ENCODE measurements at regions not wholly inside any gene's neighbourhood (a gene's known extent, or its start where the extent isn't known, plus 50 kb on each side); places are given as distances from the start of the nearest gene placed in this dataset.

DNA sequence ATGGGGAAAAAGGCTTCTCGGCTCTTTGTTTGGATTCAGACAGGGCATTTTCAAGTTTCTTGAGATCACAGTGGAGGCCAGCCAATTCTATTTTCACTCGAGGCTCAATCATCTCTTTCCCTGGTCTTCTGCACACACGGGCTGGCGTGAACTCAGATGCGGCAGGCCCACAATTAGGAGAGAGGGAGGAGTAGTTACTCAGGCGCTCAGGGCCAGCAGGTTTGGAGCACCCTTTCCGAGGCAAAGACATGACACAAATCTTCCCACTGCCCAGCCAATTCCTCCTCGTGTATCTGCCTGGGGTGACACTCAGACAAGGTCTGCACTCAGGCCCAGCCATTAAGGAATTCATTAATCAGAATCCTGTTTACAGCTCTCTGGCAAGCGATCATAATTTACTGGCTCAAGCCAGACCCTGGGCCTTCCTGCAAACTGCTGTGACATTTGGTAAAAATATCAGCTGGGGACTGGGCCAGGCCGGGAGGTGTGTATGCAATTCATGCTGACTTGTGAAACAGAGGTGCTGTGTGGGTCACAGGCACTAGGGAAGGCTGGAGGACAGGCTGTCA lies 68.1 kb upstream of the TLE3 start:
- no peaks in the 10 kb centered on the region for H4K20me1 ChIP-seq (ENCODE audit: control insufficient read depth, insufficient read depth)
- ChIA-PET SMC1A (ENCODE audit: uncharacterized antibody, unreplicated experiment) (no interaction called here), POLR2A (no interaction called here), CTCF (no interaction called here), RAD21 (ENCODE audit: unreplicated experiment) (no interaction called here)
- intact Hi-C loops (cut with micrococcal nuclease; ENCODE audit: unreplicated experiment) (no loop called here), in situ Hi-C loops (cut with MboI) (no loop called here)
- no peaks in the 10 kb centered on the region; a peak in 1 of 4 replicates for H3K27me3 ChIP-seq (replicated peaks in 1 of 2; ENCODE audit: control insufficient read depth in 2 of 2, insufficient read depth in 2 of 2, low read length in 1 of 2)
- TF ChIP-seq, protein P1, sequence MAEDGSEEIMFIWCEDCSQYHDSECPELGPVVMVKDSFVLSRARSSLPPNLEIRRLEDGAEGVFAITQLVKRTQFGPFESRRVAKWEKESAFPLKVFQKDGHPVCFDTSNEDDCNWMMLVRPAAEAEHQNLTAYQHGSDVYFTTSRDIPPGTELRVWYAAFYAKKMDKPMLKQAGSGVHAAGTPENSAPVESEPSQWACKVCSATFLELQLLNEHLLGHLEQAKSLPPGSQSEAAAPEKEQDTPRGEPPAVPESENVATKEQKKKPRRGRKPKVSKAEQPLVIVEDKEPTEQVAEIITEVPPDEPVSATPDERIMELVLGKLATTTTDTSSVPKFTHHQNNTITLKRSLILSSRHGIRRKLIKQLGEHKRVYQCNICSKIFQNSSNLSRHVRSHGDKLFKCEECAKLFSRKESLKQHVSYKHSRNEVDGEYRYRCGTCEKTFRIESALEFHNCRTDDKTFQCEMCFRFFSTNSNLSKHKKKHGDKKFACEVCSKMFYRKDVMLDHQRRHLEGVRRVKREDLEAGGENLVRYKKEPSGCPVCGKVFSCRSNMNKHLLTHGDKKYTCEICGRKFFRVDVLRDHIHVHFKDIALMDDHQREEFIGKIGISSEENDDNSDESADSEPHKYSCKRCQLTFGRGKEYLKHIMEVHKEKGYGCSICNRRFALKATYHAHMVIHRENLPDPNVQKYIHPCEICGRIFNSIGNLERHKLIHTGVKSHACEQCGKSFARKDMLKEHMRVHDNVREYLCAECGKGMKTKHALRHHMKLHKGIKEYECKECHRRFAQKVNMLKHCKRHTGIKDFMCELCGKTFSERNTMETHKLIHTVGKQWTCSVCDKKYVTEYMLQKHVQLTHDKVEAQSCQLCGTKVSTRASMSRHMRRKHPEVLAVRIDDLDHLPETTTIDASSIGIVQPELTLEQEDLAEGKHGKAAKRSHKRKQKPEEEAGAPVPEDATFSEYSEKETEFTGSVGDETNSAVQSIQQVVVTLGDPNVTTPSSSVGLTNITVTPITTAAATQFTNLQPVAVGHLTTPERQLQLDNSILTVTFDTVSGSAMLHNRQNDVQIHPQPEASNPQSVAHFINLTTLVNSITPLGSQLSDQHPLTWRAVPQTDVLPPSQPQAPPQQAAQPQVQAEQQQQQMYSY (CRISPR knock-in tag; IDR thresholded peaks at IDR 0.05), result no peak
- TF ChIP-seq, protein P2, sequence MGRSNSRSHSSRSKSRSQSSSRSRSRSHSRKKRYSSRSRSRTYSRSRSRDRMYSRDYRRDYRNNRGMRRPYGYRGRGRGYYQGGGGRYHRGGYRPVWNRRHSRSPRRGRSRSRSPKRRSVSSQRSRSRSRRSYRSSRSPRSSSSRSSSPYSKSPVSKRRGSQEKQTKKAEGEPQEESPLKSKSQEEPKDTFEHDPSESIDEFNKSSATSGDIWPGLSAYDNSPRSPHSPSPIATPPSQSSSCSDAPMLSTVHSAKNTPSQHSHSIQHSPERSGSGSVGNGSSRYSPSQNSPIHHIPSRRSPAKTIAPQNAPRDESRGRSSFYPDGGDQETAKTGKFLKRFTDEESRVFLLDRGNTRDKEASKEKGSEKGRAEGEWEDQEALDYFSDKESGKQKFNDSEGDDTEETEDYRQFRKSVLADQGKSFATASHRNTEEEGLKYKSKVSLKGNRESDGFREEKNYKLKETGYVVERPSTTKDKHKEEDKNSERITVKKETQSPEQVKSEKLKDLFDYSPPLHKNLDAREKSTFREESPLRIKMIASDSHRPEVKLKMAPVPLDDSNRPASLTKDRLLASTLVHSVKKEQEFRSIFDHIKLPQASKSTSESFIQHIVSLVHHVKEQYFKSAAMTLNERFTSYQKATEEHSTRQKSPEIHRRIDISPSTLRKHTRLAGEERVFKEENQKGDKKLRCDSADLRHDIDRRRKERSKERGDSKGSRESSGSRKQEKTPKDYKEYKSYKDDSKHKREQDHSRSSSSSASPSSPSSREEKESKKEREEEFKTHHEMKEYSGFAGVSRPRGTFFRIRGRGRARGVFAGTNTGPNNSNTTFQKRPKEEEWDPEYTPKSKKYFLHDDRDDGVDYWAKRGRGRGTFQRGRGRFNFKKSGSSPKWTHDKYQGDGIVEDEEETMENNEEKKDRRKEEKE (IDR thresholded peaks at IDR 0.05), result no peak
- TF ChIP-seq NFYB (IDR thresholded peaks at IDR 0.05; ENCODE audit: insufficient read depth, low read depth, low read length) (no peak), KLF5 (IDR thresholded peaks at IDR 0.05; ENCODE audit: partially characterized antibody) (no peak), CEBPB (IDR thresholded peaks at IDR 0.05; ENCODE audit: borderline replicate concordance in 1 of 2, low read depth in 2 of 2, low read length in 2 of 2) (no peak), CHD4 (IDR thresholded peaks at IDR 0.05) (no peak), ZNF24 (IDR thresholded peaks at IDR 0.05) (no peak), EZH2 (IDR thresholded peaks at IDR 0.05; ENCODE audit: borderline replicate concordance, control insufficient read depth, low read depth, low read length) (no peak), RFX5 (IDR thresholded peaks at IDR 0.05; ENCODE audit: low read depth, low read length) (no peak), EP300 (IDR thresholded peaks at IDR 0.05; ENCODE audit: borderline replicate concordance in 1 of 2, control insufficient read depth in 1 of 2, low read depth in 2 of 2, low read length in 2 of 2) (no peak), SUPT20H (IDR thresholded peaks at IDR 0.05; ENCODE audit: borderline replicate concordance, control insufficient read depth, low read depth, low read length) (no peak)
- H3K4me2 ChIP-seq (ENCODE audit: control insufficient read depth, insufficient read depth), result no peak overlapping the region
- no peaks in the 10 kb centered on the region for H3K36me3 ChIP-seq (ENCODE audit: control insufficient read depth in 2 of 2, insufficient read depth in 2 of 2, low read length in 1 of 2)
- 46% methylated on average over 10 of the region's 10 CpGs for WGBS (ENCODE audit: insufficient coverage, insufficient replicate concordance, low lambda C conversion rate, missing lambda C conversion rate)
- H3K79me2 ChIP-seq (ENCODE audit: control insufficient read depth, insufficient read depth, low read length), result no peaks in the 10 kb centered on the region
- DNase-seq (ENCODE audit: low read depth, low spot score), result no peak
- H3K9ac ChIP-seq (ENCODE audit: control insufficient read depth, insufficient read depth, low read length), result no peak overlapping the region
- H3K4me1 ChIP-seq (ENCODE audit: control insufficient read depth, insufficient read depth, low read length), result no peaks in the 10 kb centered on the region
- H2AFZ ChIP-seq (ENCODE audit: control insufficient read depth, low read depth, low read length), result no peak overlapping the region
- H3K27ac ChIP-seq (ENCODE audit: control insufficient read depth, insufficient read depth), result no peak overlapping the region
- no peak for ATAC-seq
- no peak overlapping the region for H3K4me3 ChIP-seq
- H3K9me3 ChIP-seq (replicated peaks; ENCODE audit: control insufficient read depth, insufficient read depth, low read length), result peaks cover 2% of the 10 kb centered on the region; the same call in 1 of the 3 replicates
- FAIRE-seq, result no peak
- BruUV-seq (replicated peaks), result no TSS peak
